ENCODE measurements at regions not wholly inside any gene's neighbourhood (a gene's known extent, or its start where the extent isn't known, plus 50 kb on each side); places are given as distances from the start of the nearest gene placed in this dataset.

- Mint-ChIP-seq H3K4me1 (no peaks in the 10 kb centered on the region), H3K27ac (no peak overlapping the region), H3K36me3 (no peaks in the 10 kb centered on the region), H3K27me3 (no peaks in the 10 kb centered on the region), H3K4me3 (no peak overlapping the region), H3K9me3 (peaks cover 0 to 7% (median 0%) of the 10 kb centered on the region in 11 donors)
- Histone ChIP-seq H3K27ac (ENCODE audit: low read depth, low read length) (no peak overlapping the region), H3K27me3 (ENCODE audit: control insufficient read depth in 2 of 2, insufficient read depth in 2 of 2, low read length in 2 of 2) (no peaks in the 10 kb centered on the region), H3K36me3 (ENCODE audit: control insufficient read depth in 2 of 3, insufficient read depth in 3 of 3, low read length in 3 of 3) (no peaks in the 10 kb centered on the region), H3K4me3 (ENCODE audit: low read length) (no peak overlapping the region), H3K4me1 (ENCODE audit: control insufficient read depth in 2 of 2, insufficient read depth in 2 of 2, low read length in 2 of 2) (no peaks in the 10 kb centered on the region), H3K9me3 (ENCODE audit: control insufficient read depth in 2 of 3, low read length in 3 of 3) (no peaks in the 10 kb centered on the region)
- ChIA-PET CTCF (no interaction called here), POLR2A (no interaction called here)
- intact Hi-C loops (cut with micrococcal nuclease) = no loop called here
- no peak for ATAC-seq
- no peak for DNase-seq
These were observed 393.1 kb downstream of the FRK start for GRCh38 chr6:115667478-115668026.

GRCh38 chr6:115666997-115667396 is 393.7 kb downstream of the FRK start:
- intact Hi-C loops (cut with micrococcal nuclease) = no loop called here
- no peaks in the 10 kb centered on the region for H3K36me3 ChIP-seq (ENCODE audit: control insufficient read depth in 2 of 3, insufficient read depth in 3 of 3, low read length in 3 of 3)

GRCh38 chr6:115665310-115665709 is 395.4 kb downstream of the FRK start:
- Mint-ChIP-seq H3K9me3 (peaks cover 0 to 7% (median 0%) of the 10 kb centered on the region in 11 donors), H3K27ac (no peak overlapping the region), H3K27me3 (no peaks in the 10 kb centered on the region), H3K36me3 (no peaks in the 10 kb centered on the region), H3K4me3 (no peak overlapping the region), H3K4me1 (no peaks in the 10 kb centered on the region)
- H3K4me1 ChIP-seq (ENCODE audit: control insufficient read depth in 2 of 2, insufficient read depth in 2 of 2, low read length in 2 of 2) = no peaks in the 10 kb centered on the region
- no peak for DNase-seq
- ChIA-PET CTCF (no interaction called here), POLR2A (no interaction called here)
- no peaks in the 10 kb centered on the region for H3K36me3 ChIP-seq (ENCODE audit: control insufficient read depth in 2 of 3, insufficient read depth in 3 of 3, low read length in 3 of 3)
- intact Hi-C loops (cut with micrococcal nuclease) = no loop called here
- H3K27ac ChIP-seq (ENCODE audit: low read depth, low read length) = no peak overlapping the region
- H3K27me3 ChIP-seq (ENCODE audit: control insufficient read depth in 2 of 2, insufficient read depth in 2 of 2, low read length in 2 of 2) = no peaks in the 10 kb centered on the region
- no peak for ATAC-seq
- no peak overlapping the region for H3K4me3 ChIP-seq (ENCODE audit: low read length)
- no peaks in the 10 kb centered on the region for H3K9me3 ChIP-seq (ENCODE audit: control insufficient read depth in 2 of 3, low read length in 3 of 3)

More at GRCh38 chr6:115666997-115667396, 393.7 kb downstream of the FRK start:
- H3K36me3 Mint-ChIP-seq = no peaks in the 10 kb centered on the region
- H3K4me1 Mint-ChIP-seq = no peaks in the 10 kb centered on the region
- H3K4me3 ChIP-seq (ENCODE audit: low read length) = no peak overlapping the region
- H3K9me3 Mint-ChIP-seq = peaks cover 0 to 7% (median 0%) of the 10 kb centered on the region in 11 donors
- no peak overlapping the region for H3K4me3 Mint-ChIP-seq
- H3K9me3 ChIP-seq (ENCODE audit: control insufficient read depth in 2 of 3, low read length in 3 of 3) = no peaks in the 10 kb centered on the region
- DNase-seq = no peak
- no peak overlapping the region for H3K27ac ChIP-seq (ENCODE audit: low read depth, low read length)
- no peak for ATAC-seq
- H3K4me1 ChIP-seq (ENCODE audit: control insufficient read depth in 2 of 2, insufficient read depth in 2 of 2, low read length in 2 of 2) = no peaks in the 10 kb centered on the region
- no peaks in the 10 kb centered on the region for H3K27me3 ChIP-seq (ENCODE audit: control insufficient read depth in 2 of 2, insufficient read depth in 2 of 2, low read length in 2 of 2)
- H3K27me3 Mint-ChIP-seq = no peaks in the 10 kb centered on the region
- ChIA-PET CTCF (no interaction called here), POLR2A (no interaction called here)
- H3K27ac Mint-ChIP-seq = no peak overlapping the region

GRCh38 chr6:115663681-115664080 is 397.0 kb downstream of the FRK start:
- CTCF ChIA-PET = no interaction called here
- Histone ChIP-seq H3K9me3 (ENCODE audit: control insufficient read depth in 2 of 3, low read length in 3 of 3) (no peaks in the 10 kb centered on the region), H3K27ac (ENCODE audit: low read depth, low read length) (no peak overlapping the region), H3K4me3 (ENCODE audit: low read length) (no peak overlapping the region), H3K4me1 (ENCODE audit: control insufficient read depth in 2 of 2, insufficient read depth in 2 of 2, low read length in 2 of 2) (no peaks in the 10 kb centered on the region), H3K27me3 (ENCODE audit: control insufficient read depth in 2 of 2, insufficient read depth in 2 of 2, low read length in 2 of 2) (no peaks in the 10 kb centered on the region), H3K36me3 (ENCODE audit: control insufficient read depth in 2 of 3, insufficient read depth in 3 of 3, low read length in 3 of 3) (no peaks in the 10 kb centered on the region)
- Mint-ChIP-seq H3K4me3 (no peak overlapping the region), H3K27me3 (no peaks in the 10 kb centered on the region), H3K27ac (no peak overlapping the region), H3K36me3 (no peaks in the 10 kb centered on the region), H3K9me3 (peaks cover 0 to 17% (median 6%) of the 10 kb centered on the region in 11 donors), H3K4me1 (no peaks in the 10 kb centered on the region)
- intact Hi-C loops (cut with micrococcal nuclease) = no loop called here
- POLR2A ChIA-PET = no interaction called here
- ATAC-seq (no peak), DNase-seq (no peak)

GRCh38 chr6:115643762-115644161 is 416.9 kb downstream of the FRK start:
- peaks cover 0 to 29% (median 3%) of the 10 kb centered on the region in 11 donors for H3K9me3 Mint-ChIP-seq
- Histone ChIP-seq H3K36me3 (ENCODE audit: control insufficient read depth in 2 of 3, insufficient read depth in 3 of 3, low read length in 3 of 3) (no peaks in the 10 kb centered on the region), H3K4me3 (ENCODE audit: low read length) (no peak overlapping the region), H3K4me1 (ENCODE audit: control insufficient read depth in 2 of 2, insufficient read depth in 2 of 2, low read length in 2 of 2) (no peaks in the 10 kb centered on the region), H3K9me3 (ENCODE audit: control insufficient read depth in 2 of 3, low read length in 3 of 3) (no peaks in the 10 kb centered on the region), H3K27me3 (ENCODE audit: control insufficient read depth in 2 of 2, insufficient read depth in 2 of 2, low read length in 2 of 2) (no peaks in the 10 kb centered on the region), H3K27ac (ENCODE audit: low read depth, low read length) (no peak overlapping the region)
- no peak for DNase-seq
- ChIA-PET POLR2A (no interaction called here), CTCF (no interaction called here)
- intact Hi-C loops (cut with micrococcal nuclease) = no loop called here
- H3K36me3 Mint-ChIP-seq = no peaks in the 10 kb centered on the region
- peaks cover 0 to 1% (median 0%) of the 10 kb centered on the region in 7 donors for H3K4me1 Mint-ChIP-seq
- no peak overlapping the region for H3K27ac Mint-ChIP-seq
- H3K4me3 Mint-ChIP-seq = no peak overlapping the region
- ATAC-seq = no peak
- no peaks in the 10 kb centered on the region for H3K27me3 Mint-ChIP-seq

- Histone ChIP-seq H3K27me3 (ENCODE audit: control insufficient read depth in 2 of 2, insufficient read depth in 2 of 2, low read length in 2 of 2) (no peaks in the 10 kb centered on the region), H3K4me1 (ENCODE audit: control insufficient read depth in 2 of 2, insufficient read depth in 2 of 2, low read length in 2 of 2) (no peaks in the 10 kb centered on the region), H3K27ac (ENCODE audit: low read depth, low read length) (no peak overlapping the region), H3K36me3 (ENCODE audit: control insufficient read depth in 2 of 3, insufficient read depth in 3 of 3, low read length in 3 of 3) (no peaks in the 10 kb centered on the region), H3K9me3 (ENCODE audit: control insufficient read depth in 2 of 3, low read length in 3 of 3) (no peaks in the 10 kb centered on the region), H3K4me3 (ENCODE audit: low read length) (no peak overlapping the region)
- DNase-seq (no peak), ATAC-seq (no peak)
- Mint-ChIP-seq H3K4me3 (no peak overlapping the region), H3K4me1 (no peaks in the 10 kb centered on the region), H3K36me3 (no peaks in the 10 kb centered on the region), H3K27me3 (no peaks in the 10 kb centered on the region), H3K27ac (no peak overlapping the region), H3K9me3 (peaks cover 0 to 20% (median 0%) of the 10 kb centered on the region in 11 donors)
- CTCF ChIA-PET = no interaction called here
- intact Hi-C loops (cut with micrococcal nuclease) = no loop called here
- POLR2A ChIA-PET = no interaction called here
These were observed 425.8 kb downstream of the FRK start for GRCh38 chr6:115634887-115635286.

GRCh38 chr6:115634131-115634530 is 426.6 kb downstream of the FRK start:
- Mint-ChIP-seq H3K27me3 (no peaks in the 10 kb centered on the region), H3K27ac (no peak overlapping the region), H3K36me3 (no peaks in the 10 kb centered on the region), H3K4me3 (no peak overlapping the region), H3K9me3 (peaks cover 0 to 20% (median 0%) of the 10 kb centered on the region in 11 donors), H3K4me1 (no peaks in the 10 kb centered on the region)
- no peaks in the 10 kb centered on the region for H3K27me3 ChIP-seq (ENCODE audit: control insufficient read depth in 2 of 2, insufficient read depth in 2 of 2, low read length in 2 of 2)
- H3K4me3 ChIP-seq (ENCODE audit: low read length) = no peak overlapping the region
- H3K36me3 ChIP-seq (ENCODE audit: control insufficient read depth in 2 of 3, insufficient read depth in 3 of 3, low read length in 3 of 3) = no peaks in the 10 kb centered on the region
- no peak for DNase-seq
- POLR2A ChIA-PET = no interaction called here
- no peak for ATAC-seq
- CTCF ChIA-PET = no interaction called here
- no peaks in the 10 kb centered on the region for H3K9me3 ChIP-seq (ENCODE audit: control insufficient read depth in 2 of 3, low read length in 3 of 3)
- intact Hi-C loops (cut with micrococcal nuclease) = no loop called here
- H3K4me1 ChIP-seq (ENCODE audit: control insufficient read depth in 2 of 2, insufficient read depth in 2 of 2, low read length in 2 of 2) = no peaks in the 10 kb centered on the region
- no peak overlapping the region for H3K27ac ChIP-seq (ENCODE audit: low read depth, low read length)

Measured in naive thymus-derived CD4-positive, alpha-beta T cell (primary cell).